ENCODE measurements at regions not wholly inside any gene's neighbourhood (a gene's known extent, or its start where the extent isn't known, plus 50 kb on each side); places are given as distances from the start of the nearest gene placed in this dataset.

DNA sequence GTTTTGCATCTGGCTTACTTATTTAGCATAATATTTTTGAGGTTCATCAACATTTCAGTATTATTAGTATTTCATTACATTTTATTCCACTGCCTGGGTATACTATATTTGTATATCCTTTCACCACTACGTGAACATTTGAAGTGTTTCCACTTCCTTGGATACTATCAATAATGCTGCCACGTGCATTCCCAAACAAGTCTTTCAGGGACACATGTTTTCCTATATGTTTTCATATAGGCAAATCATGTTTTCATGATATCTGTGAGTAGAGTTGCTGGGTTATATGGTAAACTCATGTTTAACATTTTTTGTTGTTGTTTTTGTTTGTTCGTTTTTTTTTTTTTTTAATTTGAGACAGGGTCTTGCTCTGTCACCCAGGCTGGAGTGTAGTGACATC, 380.1 kb downstream of the OMA1 start:
- no peak for TF ChIP-seq TAF1 (IDR thresholded peaks at IDR 0.05; ENCODE audit: low read depth, low read length)
- TF ChIP-seq POLR2A (IDR thresholded peaks at IDR 0.05; ENCODE audit: low read depth, low read length): no peak
- no peak for TF ChIP-seq POLR2AphosphoS5 (IDR thresholded peaks at IDR 0.05; ENCODE audit: low read depth, low read length)
- TF ChIP-seq SPI1 (IDR thresholded peaks at IDR 0.05; ENCODE audit: low read depth, low read length): no peak
- no peak for TF ChIP-seq POU2F2 (IDR thresholded peaks at IDR 0.05; ENCODE audit: low read depth, low read length)
